Tibial artery (tissue), 4 donors: ENCODE measurements at regions not wholly inside any gene's neighbourhood (a gene's known extent, or its start where the extent isn't known, plus 50 kb on each side); places are given as distances from the start of the nearest gene placed in this dataset.
"Not testable (repeated sequence)": the region's sequence is repeated elsewhere in the genome, so short reads cannot be mapped to it uniquely, and the experiment has no call there.

Source experiments
- DNase-seq, 2 donors: peaks; one replicate each; pipeline ENCODE4 v3.0.0-alpha.2; 2019
- H3K27ac ChIP-seq, 2 donors: fragments of 200-600 bp; sonication (generic) in 1 of 2; 1 replicate in 1 of 2; 2 replicates in 1 of 2; pipeline ENCODE4 v1.5.1; 2018 to 2019; ENCODE audit warnings: mild to moderate bottlenecking in 1 of 2
- H3K27me3 ChIP-seq, 2 donors: fragments of 200-600 bp; sonication (generic) in 1 of 2; one replicate each; pipeline versions ENCODE4 v1.5.1 to v1.6.0; 2016 to 2019
- H3K36me3 ChIP-seq, 3 donors: fragments of 200-600 bp; sonication (generic) in 2 of 3; one replicate each; pipeline ENCODE4 v1.5.1; 2016 to 2019; ENCODE audit warnings: mild to moderate bottlenecking in 2 of 3
- H3K4me1 ChIP-seq, 4 donors: fragments of 200-600 bp; sonication (generic) in 2 of 4; 1 replicate in 3 of 4; 2 replicates in 1 of 4; pipeline ENCODE4 v1.5.1; 2016 to 2019
- H3K4me3 ChIP-seq, 2 donors: fragments of 200-600 bp; sonication (generic) in 1 of 2; 1 replicate in 1 of 2; 2 replicates in 1 of 2; pipeline ENCODE4 v1.5.1; 2018 to 2019; ENCODE audit warnings: mild to moderate bottlenecking in 2 of 2
- H3K9me3 ChIP-seq, 3 donors: fragments of 200-600 bp; sonication (generic) in 1 of 3; one replicate each; pipeline ENCODE4 v1.5.1; 2016 to 2019
- intact Hi-C: fragments of 100-400 bp; cut with DNase I; formaldehyde crosslinking; loops from one replicate; pipeline ENCODE4 v1.15.0; 2023; ENCODE audit warnings: low total_unique reads
- TF ChIP-seq, protein P1 (sequence below), 2 experiments: fragments of 200-600 bp in 1 of 2; fragments of 450-650 bp in 1 of 2; IDR thresholded peaks; one replicate each; pipeline ENCODE4 v1.5.1; 2017 to 2019; ENCODE audit warnings: antibody characterized with exemption in 2 of 2, mild to moderate bottlenecking in 1 of 2, moderate library complexity in 1 of 2

DNA sequence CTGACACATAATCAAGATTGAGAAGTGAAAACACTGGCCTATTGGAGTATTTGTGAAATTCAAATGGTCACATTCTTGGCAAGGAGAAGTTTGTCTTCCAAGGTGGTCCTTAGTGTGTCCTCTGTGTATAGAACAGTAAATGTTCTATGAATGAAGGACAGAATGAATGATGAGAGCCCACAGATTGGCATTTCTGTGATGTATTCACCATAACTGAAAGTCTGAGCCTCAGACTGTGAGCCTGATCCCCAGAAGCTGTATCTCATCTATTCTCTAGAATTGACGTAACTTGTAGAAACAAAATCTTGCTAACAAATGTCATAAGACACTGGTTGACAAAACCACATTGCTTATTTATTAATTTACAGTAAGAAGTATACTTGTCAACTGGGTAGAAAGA, 111.5 kb upstream of the ETV3 start:
- H3K27me3 ChIP-seq: peaks cover 0 to 5% of the 10 kb centered on the region in 2 donors
- no peak for DNase-seq
- no peak overlapping the region for H3K4me3 ChIP-seq
- H3K4me1 ChIP-seq: no peaks in the 10 kb centered on the region
- intact Hi-C loops: no loop called here
- TF ChIP-seq, protein P1, sequence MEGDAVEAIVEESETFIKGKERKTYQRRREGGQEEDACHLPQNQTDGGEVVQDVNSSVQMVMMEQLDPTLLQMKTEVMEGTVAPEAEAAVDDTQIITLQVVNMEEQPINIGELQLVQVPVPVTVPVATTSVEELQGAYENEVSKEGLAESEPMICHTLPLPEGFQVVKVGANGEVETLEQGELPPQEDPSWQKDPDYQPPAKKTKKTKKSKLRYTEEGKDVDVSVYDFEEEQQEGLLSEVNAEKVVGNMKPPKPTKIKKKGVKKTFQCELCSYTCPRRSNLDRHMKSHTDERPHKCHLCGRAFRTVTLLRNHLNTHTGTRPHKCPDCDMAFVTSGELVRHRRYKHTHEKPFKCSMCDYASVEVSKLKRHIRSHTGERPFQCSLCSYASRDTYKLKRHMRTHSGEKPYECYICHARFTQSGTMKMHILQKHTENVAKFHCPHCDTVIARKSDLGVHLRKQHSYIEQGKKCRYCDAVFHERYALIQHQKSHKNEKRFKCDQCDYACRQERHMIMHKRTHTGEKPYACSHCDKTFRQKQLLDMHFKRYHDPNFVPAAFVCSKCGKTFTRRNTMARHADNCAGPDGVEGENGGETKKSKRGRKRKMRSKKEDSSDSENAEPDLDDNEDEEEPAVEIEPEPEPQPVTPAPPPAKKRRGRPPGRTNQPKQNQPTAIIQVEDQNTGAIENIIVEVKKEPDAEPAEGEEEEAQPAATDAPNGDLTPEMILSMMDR (IDR thresholded peaks at IDR 0.05): no peak
- H3K27ac ChIP-seq: no peak overlapping the region
- H3K36me3 ChIP-seq: no peaks in the 10 kb centered on the region
- peaks cover 0 to 9% (median 0%) of the 10 kb centered on the region in 3 donors for H3K9me3 ChIP-seq

DNA sequence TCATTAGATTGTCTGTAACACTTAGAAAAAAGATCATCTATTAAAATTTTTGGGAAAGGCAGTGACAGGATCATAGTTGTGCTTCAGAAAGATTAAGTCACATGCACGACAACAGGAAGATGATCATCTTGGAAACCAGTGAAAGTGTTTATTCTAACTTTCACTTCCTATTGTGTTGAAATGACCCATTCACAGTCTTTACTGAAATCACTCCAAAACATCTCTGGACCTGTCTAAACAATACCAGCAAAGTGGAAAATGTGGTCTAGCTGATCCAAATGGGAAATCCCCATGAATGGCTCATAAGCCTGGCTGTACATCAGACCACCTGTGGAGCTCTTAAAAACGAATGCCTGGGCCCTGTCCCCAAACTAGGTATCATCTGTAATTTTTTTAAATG, 111.1 kb upstream of the ETV3 start:
- H3K27me3 ChIP-seq: peaks cover 0 to 5% of the 10 kb centered on the region in 2 donors
- H3K27ac ChIP-seq: no peak overlapping the region
- H3K36me3 ChIP-seq: no peaks in the 10 kb centered on the region
- no peak overlapping the region for H3K4me3 ChIP-seq
- TF ChIP-seq, protein P1 (IDR thresholded peaks at IDR 0.05): no peak
- peaks cover 0 to 9% (median 0%) of the 10 kb centered on the region in 3 donors for H3K9me3 ChIP-seq
- no peak for DNase-seq
- H3K4me1 ChIP-seq: no peaks in the 10 kb centered on the region
- intact Hi-C loops: no loop called here

DNA sequence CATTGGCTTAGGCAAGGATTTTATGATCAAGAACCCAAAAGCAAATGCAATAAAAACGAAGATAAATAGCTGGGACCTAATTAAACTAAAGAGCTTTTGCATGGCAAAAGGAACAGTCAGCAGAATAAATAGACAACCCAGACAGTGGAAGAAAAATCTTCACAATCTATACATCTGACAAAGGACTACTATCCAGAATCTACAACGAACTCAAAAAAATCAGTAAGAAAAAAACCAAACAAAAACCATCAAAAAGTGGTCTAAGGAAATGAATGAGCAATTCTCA, 109.5 kb upstream of the ETV3 start:
- H3K27me3 ChIP-seq, intact Hi-C loops, H3K4me1 ChIP-seq, H3K9me3 ChIP-seq, H3K4me3 ChIP-seq, DNase-seq, H3K27ac ChIP-seq, H3K36me3 ChIP-seq: not testable (repeated sequence)

DNA sequence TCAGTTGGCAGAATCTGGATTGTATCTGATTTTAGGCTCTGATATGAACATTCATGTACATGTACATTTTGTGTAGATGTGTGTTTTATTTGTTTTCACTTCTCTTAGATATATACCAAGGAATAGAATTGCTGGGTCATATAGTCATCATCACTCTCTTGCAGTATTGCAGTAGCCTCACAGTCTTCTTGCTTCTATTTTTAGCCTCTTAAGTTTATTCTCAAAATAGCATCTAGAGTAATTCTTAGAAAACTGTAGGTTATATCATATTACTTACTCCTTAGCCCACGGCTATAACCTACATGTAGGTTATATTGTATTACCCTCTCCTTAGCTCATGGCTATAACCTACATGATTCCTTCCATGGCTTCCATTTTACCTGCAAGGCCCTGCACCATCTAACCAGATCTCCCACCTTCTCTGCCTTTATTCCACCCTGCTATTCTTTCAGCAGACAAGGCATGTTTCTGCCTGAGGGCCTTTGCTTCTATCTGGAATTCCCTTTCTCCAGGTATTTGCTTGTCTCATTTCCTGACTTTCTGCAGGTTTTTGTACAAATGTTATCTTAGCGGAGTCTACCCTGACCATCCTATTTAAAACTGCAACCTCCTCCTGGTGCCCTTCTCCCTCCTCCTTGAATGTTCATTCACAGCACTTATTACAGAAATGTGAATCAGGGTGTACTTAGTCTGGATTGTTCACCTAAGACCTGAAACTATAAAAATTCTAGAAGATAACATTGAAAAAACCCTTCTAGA, 109.0 kb upstream of the ETV3 start:
- Histone ChIP-seq H3K4me3 (no peak overlapping the region), H3K36me3 (no peaks in the 10 kb centered on the region), H3K27me3 (peaks cover 0 to 5% of the 10 kb centered on the region in 2 donors), H3K27ac (no peak overlapping the region), H3K4me1 (no peaks in the 10 kb centered on the region), H3K9me3 (no peaks in the 10 kb centered on the region)
- intact Hi-C loops: no loop called here
- no peak for DNase-seq
- TF ChIP-seq, protein P1 (IDR thresholded peaks at IDR 0.05): no peak

DNA sequence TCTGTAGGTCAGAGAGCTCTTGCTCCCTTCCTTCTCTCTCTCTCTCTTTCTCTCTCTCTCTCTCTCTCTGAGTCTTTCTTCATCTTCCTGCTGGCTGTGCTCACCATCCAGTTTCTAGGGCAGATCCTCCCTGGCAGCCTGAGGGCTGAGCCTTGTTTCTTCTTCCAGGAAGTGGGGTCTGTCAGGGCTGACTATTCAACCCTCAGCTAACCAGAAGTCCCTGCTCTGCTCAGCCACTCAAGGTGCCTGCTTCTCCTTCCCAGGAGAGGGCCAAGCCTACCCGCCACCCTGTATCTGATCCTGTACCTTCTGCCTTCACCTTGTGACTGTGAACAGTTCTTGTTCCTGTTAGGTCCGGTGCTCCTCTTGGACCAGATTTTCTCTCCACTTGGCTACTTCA, 107.6 kb upstream of the ETV3 start:
- peaks cover 0 to 5% of the 10 kb centered on the region in 2 donors for H3K27me3 ChIP-seq
- H3K27ac ChIP-seq: no peak overlapping the region
- no peaks in the 10 kb centered on the region for H3K9me3 ChIP-seq
- TF ChIP-seq, protein P1 (IDR thresholded peaks at IDR 0.05): no peak
- DNase-seq: no peak
- H3K4me3 ChIP-seq: no peak overlapping the region
- H3K36me3 ChIP-seq: no peaks in the 10 kb centered on the region
- intact Hi-C loops: no loop called here
- H3K4me1 ChIP-seq: no peaks in the 10 kb centered on the region

DNA sequence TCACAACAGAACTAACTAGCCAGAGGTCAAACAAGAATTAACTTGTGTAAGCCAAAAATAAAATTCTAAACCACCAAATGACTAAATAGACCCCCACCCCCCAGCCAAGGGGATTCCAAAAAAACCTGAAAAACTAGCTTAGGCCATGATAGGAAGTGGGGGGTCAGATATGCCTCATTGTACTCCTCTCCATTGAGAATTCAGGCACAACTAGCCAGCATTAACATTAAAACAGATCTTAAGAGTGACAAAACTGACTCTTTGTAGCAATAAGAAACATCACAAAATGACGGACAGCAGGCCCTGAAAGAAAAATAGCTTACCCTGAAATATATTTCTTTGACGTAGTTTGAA, 103.0 kb upstream of the ETV3 start:
- H3K4me3 ChIP-seq: no peak overlapping the region
- no peaks in the 10 kb centered on the region for H3K9me3 ChIP-seq
- no peaks in the 10 kb centered on the region for H3K36me3 ChIP-seq
- no peak overlapping the region for H3K27ac ChIP-seq
- intact Hi-C loops: no loop called here
- DNase-seq: no peak
- no peaks in the 10 kb centered on the region for H3K4me1 ChIP-seq
- TF ChIP-seq, protein P1 (IDR thresholded peaks at IDR 0.05): no peak
- H3K27me3 ChIP-seq: peaks cover 0 to 13% of the 10 kb centered on the region in 2 donors
